ENCODE measurements at regions not wholly inside any gene's neighbourhood (a gene's known extent, or its start where the extent isn't known, plus 50 kb on each side); places are given as distances from the start of the nearest gene placed in this dataset.

- no peak for TF ChIP-seq CTCF (IDR thresholded peaks at IDR 0.05)
- TF ChIP-seq POLR2A (IDR thresholded peaks at IDR 0.05): no peak
Observed at GRCh38 chr2:13040043-13040442, 323.3 kb downstream of the TRIB2 start.

Data from right lobe of liver (tissue), 4 donors.